ENCODE measurements at regions not wholly inside any gene's neighbourhood (a gene's known extent, or its start where the extent isn't known, plus 50 kb on each side); places are given as distances from the start of the nearest gene placed in this dataset.
A peak's percentile ranks its signal among the peaks of the same experiment; 100 is the strongest.

GRCh38 chr7:108824840-108825580 lies 255.3 kb downstream of the DNAJB9 start:
- DNase-seq (ENCODE audit: low read depth) = peak; percentile 67
- no peak for TF ChIP-seq CTCF (conservative IDR thresholded peaks at IDR 0.05; ENCODE audit: low read depth, low read length)
- no peak overlapping the region for H3K4me3 ChIP-seq (ENCODE audit: low read depth, low read length)

GRCh38 chr7:108825581-108825909 lies 255.9 kb downstream of the DNAJB9 start:
- no peak for DNase-seq (ENCODE audit: low read depth)
- no peak overlapping the region for H3K4me3 ChIP-seq (ENCODE audit: low read depth, low read length)
- no peak for TF ChIP-seq CTCF (conservative IDR thresholded peaks at IDR 0.05; ENCODE audit: low read depth, low read length)

GRCh38 chr7:108836256-108836655 lies 266.6 kb downstream of the DNAJB9 start:
- DNase-seq (ENCODE audit: low read depth) = no peak

GRCh38 chr7:108838198-108838597 lies 268.5 kb downstream of the DNAJB9 start:
- DNase-seq (ENCODE audit: low read depth) = no peak
- no peak for TF ChIP-seq CTCF (conservative IDR thresholded peaks at IDR 0.05; ENCODE audit: low read depth, low read length)
- no peak overlapping the region for H3K4me3 ChIP-seq (ENCODE audit: low read depth, low read length)

More at GRCh38 chr7:108836256-108836655, 266.6 kb downstream of the DNAJB9 start:
- H3K4me3 ChIP-seq (ENCODE audit: low read depth, low read length) = no peak overlapping the region
- no peak for TF ChIP-seq CTCF (conservative IDR thresholded peaks at IDR 0.05; ENCODE audit: low read depth, low read length)

GRCh38 chr7:108839076-108839475 lies 269.4 kb downstream of the DNAJB9 start:
- no peak for DNase-seq (ENCODE audit: low read depth)
- no peak for TF ChIP-seq CTCF (conservative IDR thresholded peaks at IDR 0.05; ENCODE audit: low read depth, low read length)
- no peak overlapping the region for H3K4me3 ChIP-seq (ENCODE audit: low read depth, low read length)

- DNase-seq (ENCODE audit: low read depth) = no peak
- no peak overlapping the region for H3K4me3 ChIP-seq (ENCODE audit: low read depth, low read length)
- no peak for TF ChIP-seq CTCF (conservative IDR thresholded peaks at IDR 0.05; ENCODE audit: low read depth, low read length)
Observed at GRCh38 chr7:108845951-108846350, 276.3 kb downstream of the DNAJB9 start.

GRCh38 chr7:108846471-108846870 lies 276.8 kb downstream of the DNAJB9 start:
- no peak overlapping the region for H3K4me3 ChIP-seq (ENCODE audit: low read depth, low read length)
- no peak for TF ChIP-seq CTCF (conservative IDR thresholded peaks at IDR 0.05; ENCODE audit: low read depth, low read length)
- DNase-seq (ENCODE audit: low read depth) = no peak
